ENCODE measurements at regions not wholly inside any gene's neighbourhood (a gene's known extent, or its start where the extent isn't known, plus 50 kb on each side); places are given as distances from the start of the nearest gene placed in this dataset.
"Not testable (repeated sequence)": the region's sequence is repeated elsewhere in the genome, so short reads cannot be mapped to it uniquely, and the experiment has no call there.

DNA sequence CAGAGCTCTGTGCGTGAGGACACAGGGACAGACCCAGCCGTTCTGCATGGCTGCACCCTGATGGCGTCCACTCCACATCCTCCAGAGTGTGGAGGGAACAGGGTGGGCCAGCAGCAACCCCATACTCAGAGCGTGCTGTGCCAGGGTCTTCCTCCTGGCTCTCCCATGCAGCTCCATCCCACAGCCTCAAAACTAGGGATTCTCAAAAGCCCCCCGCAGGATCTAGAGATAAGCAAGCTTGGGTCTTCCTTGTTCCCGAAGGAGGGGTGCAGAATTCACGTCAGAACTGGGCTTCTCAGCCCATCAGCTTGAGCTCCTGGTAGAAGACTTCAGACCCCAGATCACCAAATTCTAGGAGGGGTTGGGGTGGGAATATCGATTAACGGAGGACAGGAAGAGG is 858.8 kb downstream of the TBC1D22A start:
- H3K9me3 ChIP-seq (replicated peaks in 1 of 11), result no peaks in the 10 kb centered on the region
- no peak overlapping the region for H3K9ac ChIP-seq
- H4K20me1 ChIP-seq, result 0 out of 22 replicates have a peak, but pooled peaks cover 0 to 12% (median 0%) of the 10 kb centered on the region in 11 experiments
- H3K4me1 ChIP-seq, result peaks cover 0 to 2% (median 0%) of the 10 kb centered on the region in 10 experiments; a peak in 8 of 20 replicates
- H3K36me3 ChIP-seq, result no peaks in the 10 kb centered on the region
- H3K27ac ChIP-seq, result no peak overlapping the region
- no peak overlapping the region for H3K4me3 ChIP-seq
- no peak overlapping the region for H3K4me2 ChIP-seq
- H3K27me3 ChIP-seq, result no peaks in the 10 kb centered on the region
- TF ChIP-seq Cebpa-rat (IDR thresholded peaks at IDR 0.05), result no peak

DNA sequence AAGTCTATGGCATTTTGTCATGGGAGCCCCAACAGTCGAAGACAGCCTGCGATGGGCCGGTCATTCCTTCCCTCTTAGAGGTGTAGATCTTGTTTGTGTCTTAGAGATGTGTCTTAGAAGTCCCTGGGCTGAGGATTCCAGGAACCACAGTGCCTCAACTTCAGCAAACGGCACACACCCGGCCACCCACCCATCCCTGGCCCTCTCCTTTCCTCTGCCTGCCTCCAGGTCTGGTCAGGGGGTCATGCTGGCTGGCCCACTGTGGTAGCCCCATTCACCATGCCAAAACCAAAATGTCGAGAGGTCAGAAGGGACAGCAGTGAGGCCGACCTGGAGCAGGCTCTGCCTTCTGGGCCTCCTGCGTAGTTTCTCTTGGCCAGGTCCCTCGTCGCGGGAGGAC is 857.9 kb downstream of the TBC1D22A start:
- H3K4me3 ChIP-seq, result no peak overlapping the region
- H4K20me1 ChIP-seq, result 0 out of 22 replicates have a peak, but pooled peaks cover 0 to 12% (median 0%) of the 10 kb centered on the region in 11 experiments
- no peak overlapping the region for H3K27ac ChIP-seq
- no peaks in the 10 kb centered on the region for H3K36me3 ChIP-seq
- peaks cover 0 to 10% (median 4%) of the 10 kb centered on the region in 10 experiments; a peak in 11 of 20 replicates for H3K4me1 ChIP-seq
- no peaks in the 10 kb centered on the region for H3K9me3 ChIP-seq (replicated peaks in 1 of 11)
- no peaks in the 10 kb centered on the region for H3K27me3 ChIP-seq
- TF ChIP-seq Cebpa-rat (IDR thresholded peaks at IDR 0.05), result no peak
- no peak overlapping the region for H3K9ac ChIP-seq
- no peak overlapping the region for H3K4me2 ChIP-seq

GRCh38 chr22:47619631-47620030 is 857.2 kb downstream of the TBC1D22A start:
- Histone ChIP-seq H3K9ac (no peak overlapping the region), H3K4me2 (no peak overlapping the region), H3K36me3 (no peaks in the 10 kb centered on the region), H3K27ac (no peak overlapping the region), H3K4me1 (peaks cover 0 to 15% (median 4%) of the 10 kb centered on the region in 10 experiments; a peak in 11 of 20 replicates), H3K27me3 (no peaks in the 10 kb centered on the region), H4K20me1 (0 out of 22 replicates have a peak, but pooled peaks cover 0 to 12% (median 0%) of the 10 kb centered on the region in 11 experiments), H3K4me3 (no peak overlapping the region), H3K9me3 (replicated peaks in 1 of 11) (no peaks in the 10 kb centered on the region)
- TF ChIP-seq Cebpa-rat (IDR thresholded peaks at IDR 0.05), result no peak

GRCh38 chr22:47618180-47619010 is 855.9 kb downstream of the TBC1D22A start:
- no peak for TF ChIP-seq Cebpa-rat (IDR thresholded peaks at IDR 0.05)
- H3K9me3 ChIP-seq (replicated peaks in 1 of 11), result no peaks in the 10 kb centered on the region
- H4K20me1 ChIP-seq, result 0 out of 22 replicates have a peak, but pooled peaks cover 0 to 7% (median 0%) of the 10 kb centered on the region in 11 experiments

GRCh38 chr22:47617186-47617585 is 854.7 kb downstream of the TBC1D22A start:
- H3K27ac ChIP-seq, result no peak overlapping the region
- no peaks in the 10 kb centered on the region for H4K20me1 ChIP-seq
- TF ChIP-seq Cebpa-rat (IDR thresholded peaks at IDR 0.05), result no peak
- no peaks in the 10 kb centered on the region for H3K36me3 ChIP-seq
- H3K9ac ChIP-seq, result no peak overlapping the region
- H3K9me3 ChIP-seq (replicated peaks in 1 of 11), result no peaks in the 10 kb centered on the region
- H3K4me3 ChIP-seq, result no peak overlapping the region
- no peaks in the 10 kb centered on the region for H3K27me3 ChIP-seq
- H3K4me2 ChIP-seq, result no peak overlapping the region
- H3K4me1 ChIP-seq, result peaks cover 0 to 16% (median 7%) of the 10 kb centered on the region in 10 experiments; a peak in 11 of 20 replicates

More at GRCh38 chr22:47618180-47619010, 855.9 kb downstream of the TBC1D22A start:
- H3K4me2 ChIP-seq, result no peak overlapping the region
- no peak overlapping the region for H3K9ac ChIP-seq
- no peak overlapping the region for H3K4me3 ChIP-seq
- no peak overlapping the region for H3K27ac ChIP-seq
- no peaks in the 10 kb centered on the region for H3K27me3 ChIP-seq
- no peaks in the 10 kb centered on the region for H3K36me3 ChIP-seq
- peaks cover 0 to 16% (median 7%) of the 10 kb centered on the region in 10 experiments; a peak in 11 of 20 replicates for H3K4me1 ChIP-seq

- no peak for TF ChIP-seq Cebpa-rat (IDR thresholded peaks at IDR 0.05)
- no peak overlapping the region for H3K27ac ChIP-seq
- no peak overlapping the region for H3K9ac ChIP-seq
- H3K36me3 ChIP-seq, result no peaks in the 10 kb centered on the region
- H3K9me3 ChIP-seq (replicated peaks in 1 of 11), result no peaks in the 10 kb centered on the region
- no peaks in the 10 kb centered on the region for H3K27me3 ChIP-seq
- H3K4me1 ChIP-seq, result peaks cover 0 to 16% (median 7%) of the 10 kb centered on the region in 10 experiments; a peak in 11 of 20 replicates
- no peak overlapping the region for H3K4me3 ChIP-seq
- peak overlapping the region in 5 of 11 experiments; percentile 8 to 41 (median 22); a peak in 6 of 22 replicates for H3K4me2 ChIP-seq
- H4K20me1 ChIP-seq, result no peaks in the 10 kb centered on the region
Measured at GRCh38 chr22:47616396-47617020, 854.1 kb downstream of the TBC1D22A start.

- no peaks in the 10 kb centered on the region for H3K27me3 ChIP-seq
- no peak for TF ChIP-seq Cebpa-rat (IDR thresholded peaks at IDR 0.05)
- H3K4me3 ChIP-seq, result no peak overlapping the region
- no peaks in the 10 kb centered on the region for H3K36me3 ChIP-seq
- no peak overlapping the region for H3K9ac ChIP-seq
- H4K20me1 ChIP-seq, result no peaks in the 10 kb centered on the region
- peaks cover 0 to 16% (median 7%) of the 10 kb centered on the region in 10 experiments; a peak in 11 of 20 replicates for H3K4me1 ChIP-seq
- H3K27ac ChIP-seq, result no peak overlapping the region
- H3K9me3 ChIP-seq (replicated peaks in 1 of 11), result no peaks in the 10 kb centered on the region
- no peak overlapping the region for H3K4me2 ChIP-seq
Measured at GRCh38 chr22:47615051-47615450, 852.6 kb downstream of the TBC1D22A start.

GRCh38 chr22:47613606-47614350 is 851.3 kb downstream of the TBC1D22A start:
- Histone ChIP-seq H3K4me3 (no peak overlapping the region), H3K27ac (no peak overlapping the region), H3K36me3 (no peaks in the 10 kb centered on the region), H3K9me3 (replicated peaks in 1 of 11) (no peaks in the 10 kb centered on the region), H3K9ac (no peak overlapping the region), H4K20me1 (no peaks in the 10 kb centered on the region), H3K4me1 (peaks cover 0 to 16% (median 7%) of the 10 kb centered on the region in 10 experiments; a peak in 11 of 20 replicates), H3K27me3 (no peaks in the 10 kb centered on the region), H3K4me2 (0 out of 22 replicates have a peak overlapping the region, but pooled peaks of 1 of the 11 experiments have one; percentile 5)
- TF ChIP-seq Cebpa-rat (IDR thresholded peaks at IDR 0.05), result no peak

- not testable (repeated sequence) for H3K36me3 ChIP-seq; H3K9me3 ChIP-seq (replicated peaks in 1 of 11); H3K27me3 ChIP-seq; H3K27ac ChIP-seq; H3K9ac ChIP-seq; H3K4me2 ChIP-seq; H4K20me1 ChIP-seq; H3K4me3 ChIP-seq
- H3K4me1 ChIP-seq, result peaks cover 0 to 16% (median 7%) of the 10 kb centered on the region in 10 experiments; a peak in 11 of 20 replicates
Measured at GRCh38 chr22:47613181-47613580, 850.7 kb downstream of the TBC1D22A start.
